ENCODE measurements at regions not wholly inside any gene's neighbourhood (a gene's known extent, or its start where the extent isn't known, plus 50 kb on each side); places are given as distances from the start of the nearest gene placed in this dataset.
"Not testable (repeated sequence)": the region's sequence is repeated elsewhere in the genome, so short reads cannot be mapped to it uniquely, and the experiment has no call there.

GRCh38 chr4:115274545-115274944, 161.1 kb upstream of the NDST4 start:
- DNase-seq (ENCODE audit: low spot score), result no peak

DNA sequence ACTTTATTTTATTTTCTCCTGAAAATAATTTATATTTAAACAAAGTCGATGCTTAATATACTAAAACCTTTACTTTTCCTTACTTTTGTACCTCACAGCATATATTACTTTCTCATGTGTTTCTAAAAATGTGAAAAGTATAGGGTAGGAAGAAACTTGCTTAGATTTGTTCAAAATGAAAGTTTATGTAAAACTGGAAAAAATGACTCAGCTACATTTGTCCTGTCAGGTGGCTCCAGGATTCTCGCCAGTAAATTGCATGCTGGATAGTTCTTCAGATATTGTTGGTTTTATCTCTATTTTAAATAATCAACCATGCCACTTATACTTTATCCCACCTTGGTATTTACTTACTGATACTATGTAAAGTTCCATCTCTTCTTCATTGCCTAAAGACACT, 159.2 kb upstream of the NDST4 start:
- no peak for DNase-seq (ENCODE audit: low spot score)

DNA sequence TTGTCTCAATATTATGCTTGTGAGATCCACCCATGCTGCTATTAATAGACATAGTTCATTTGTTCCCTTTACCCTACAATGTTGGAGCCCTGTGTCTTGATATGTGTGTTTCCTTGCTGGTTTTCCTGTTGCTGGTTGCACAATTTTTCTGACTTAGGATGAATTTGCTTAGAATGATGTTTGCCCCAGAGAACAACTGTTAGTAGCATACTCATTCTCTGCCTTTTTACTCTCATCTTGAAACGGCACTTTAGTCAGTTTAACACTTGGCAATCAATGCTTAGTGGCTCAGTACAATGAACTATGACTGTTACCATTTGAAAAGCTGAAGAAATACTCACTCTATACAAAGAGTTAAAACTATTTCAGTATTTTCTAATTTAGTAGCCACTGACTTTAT, 158.8 kb upstream of the NDST4 start:
- no peak for DNase-seq (ENCODE audit: low spot score)

- DNase-seq (ENCODE audit: low spot score), result no peak
Observed at GRCh38 chr4:115260195-115260594, 146.8 kb upstream of the NDST4 start.

GRCh38 chr4:115259642-115260041, 146.2 kb upstream of the NDST4 start:
- no peak for DNase-seq (ENCODE audit: low spot score)

GRCh38 chr4:115249808-115250207, 136.4 kb upstream of the NDST4 start:
- DNase-seq (ENCODE audit: low spot score), result no peak

DNA sequence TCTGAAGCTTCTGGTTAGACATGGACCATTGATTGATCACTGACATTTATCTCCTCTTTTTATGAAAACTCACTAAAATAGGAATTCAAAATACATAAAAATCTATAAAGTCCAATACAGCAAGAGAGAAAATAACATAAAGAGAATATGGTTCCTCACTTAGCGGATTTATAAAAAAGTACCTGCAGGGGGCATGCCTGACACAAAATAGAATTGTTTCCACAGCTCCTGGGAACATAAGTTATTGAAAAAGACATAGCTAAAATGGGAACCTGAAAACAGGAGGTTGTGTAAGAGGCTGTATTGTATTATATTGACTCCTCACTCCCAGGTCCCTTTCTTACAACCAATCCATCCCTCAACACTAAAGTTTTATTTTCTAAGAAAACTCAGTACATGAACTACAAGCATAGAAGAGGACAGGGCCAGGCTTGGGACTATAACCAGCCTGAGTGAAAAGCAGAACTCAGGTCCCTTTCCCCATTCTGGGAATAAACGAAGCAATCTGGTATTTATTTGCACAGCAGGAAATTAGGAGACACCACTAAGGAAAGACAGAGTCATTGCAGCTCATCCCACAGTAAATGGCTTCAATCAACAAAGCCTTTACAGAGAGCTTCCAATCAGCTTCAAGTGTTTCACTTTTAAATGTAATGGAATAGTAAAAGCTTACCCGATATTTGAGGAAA, 121.1 kb upstream of the NDST4 start:
- no peak for DNase-seq (ENCODE audit: low spot score)

DNA sequence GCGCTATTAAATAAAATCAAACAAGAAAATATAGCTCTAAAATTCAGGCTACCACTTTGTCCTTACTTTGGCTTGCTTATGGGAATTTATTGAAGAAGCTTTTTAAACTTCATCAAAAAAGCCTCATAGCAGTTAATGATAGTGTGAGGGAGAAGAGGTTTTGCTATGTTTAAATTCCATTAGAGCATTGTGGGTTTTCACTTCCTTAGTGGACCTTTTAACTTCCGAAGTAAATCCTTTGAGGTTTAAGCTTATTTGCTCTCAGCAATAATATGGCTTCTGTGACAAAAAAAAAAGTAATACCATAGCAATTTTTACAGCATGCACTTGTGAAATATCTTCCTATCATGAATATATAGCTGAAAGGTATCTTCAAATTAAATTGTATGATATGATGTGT, 120.2 kb upstream of the NDST4 start:
- no peak for DNase-seq (ENCODE audit: low spot score)

GRCh38 chr4:115229873-115230272, 116.5 kb upstream of the NDST4 start:
- DNase-seq (ENCODE audit: low spot score), result no peak

- no peak for DNase-seq (ENCODE audit: low spot score)
Observed at GRCh38 chr4:115228851-115229250, 115.4 kb upstream of the NDST4 start.

DNA sequence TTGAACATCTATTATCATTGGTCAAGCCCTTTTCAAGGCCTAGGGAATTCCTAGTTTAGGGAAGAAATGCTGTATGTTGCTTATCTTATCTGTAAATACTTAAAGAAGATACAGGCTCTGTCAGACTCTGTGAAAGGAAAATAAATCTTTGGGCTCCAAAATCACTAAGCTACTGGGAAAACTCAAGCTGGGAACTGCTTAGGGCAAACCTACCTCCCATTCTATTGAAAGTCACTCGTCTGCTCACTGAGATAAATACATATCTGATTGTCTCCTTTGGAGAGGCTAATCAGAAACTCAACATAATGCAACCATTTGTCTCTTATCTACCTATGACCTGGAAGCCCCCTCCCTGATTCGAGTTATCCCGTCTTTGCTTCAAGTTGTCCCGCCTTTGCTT, 108.6 kb upstream of the NDST4 start:
- no peak for DNase-seq (ENCODE audit: low spot score)

DNA sequence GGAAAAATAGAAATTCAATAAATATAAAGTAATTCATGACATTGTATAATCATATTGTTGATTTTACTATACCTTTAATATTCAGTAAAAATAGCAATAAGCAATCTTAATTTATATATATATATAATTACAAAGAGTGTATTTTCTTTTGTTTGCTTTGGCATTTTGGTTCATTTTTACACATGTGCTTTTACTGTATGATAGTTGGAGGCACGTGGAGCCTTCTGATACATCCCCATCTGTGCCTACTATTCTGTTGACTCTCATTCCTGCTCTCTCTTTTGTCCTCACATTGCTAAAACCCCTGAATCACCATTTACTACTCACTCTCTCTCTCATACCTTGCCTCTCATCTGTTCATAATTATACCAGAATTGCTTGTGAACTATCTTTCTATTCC, 106.4 kb upstream of the NDST4 start:
- DNase-seq (ENCODE audit: low spot score), result no peak

- DNase-seq (ENCODE audit: low spot score), result no peak
Observed at GRCh38 chr4:115219315-115219860, 106.0 kb upstream of the NDST4 start.

- no peak for DNase-seq (ENCODE audit: low spot score)
Observed at GRCh38 chr4:115215935-115216334, 102.5 kb upstream of the NDST4 start.

GRCh38 chr4:115213716-115214115, 100.3 kb upstream of the NDST4 start:
- no peak for DNase-seq (ENCODE audit: low spot score)

- no peak for DNase-seq (ENCODE audit: low spot score)
Observed at GRCh38 chr4:115201042-115201330, 87.6 kb upstream of the NDST4 start.

DNA sequence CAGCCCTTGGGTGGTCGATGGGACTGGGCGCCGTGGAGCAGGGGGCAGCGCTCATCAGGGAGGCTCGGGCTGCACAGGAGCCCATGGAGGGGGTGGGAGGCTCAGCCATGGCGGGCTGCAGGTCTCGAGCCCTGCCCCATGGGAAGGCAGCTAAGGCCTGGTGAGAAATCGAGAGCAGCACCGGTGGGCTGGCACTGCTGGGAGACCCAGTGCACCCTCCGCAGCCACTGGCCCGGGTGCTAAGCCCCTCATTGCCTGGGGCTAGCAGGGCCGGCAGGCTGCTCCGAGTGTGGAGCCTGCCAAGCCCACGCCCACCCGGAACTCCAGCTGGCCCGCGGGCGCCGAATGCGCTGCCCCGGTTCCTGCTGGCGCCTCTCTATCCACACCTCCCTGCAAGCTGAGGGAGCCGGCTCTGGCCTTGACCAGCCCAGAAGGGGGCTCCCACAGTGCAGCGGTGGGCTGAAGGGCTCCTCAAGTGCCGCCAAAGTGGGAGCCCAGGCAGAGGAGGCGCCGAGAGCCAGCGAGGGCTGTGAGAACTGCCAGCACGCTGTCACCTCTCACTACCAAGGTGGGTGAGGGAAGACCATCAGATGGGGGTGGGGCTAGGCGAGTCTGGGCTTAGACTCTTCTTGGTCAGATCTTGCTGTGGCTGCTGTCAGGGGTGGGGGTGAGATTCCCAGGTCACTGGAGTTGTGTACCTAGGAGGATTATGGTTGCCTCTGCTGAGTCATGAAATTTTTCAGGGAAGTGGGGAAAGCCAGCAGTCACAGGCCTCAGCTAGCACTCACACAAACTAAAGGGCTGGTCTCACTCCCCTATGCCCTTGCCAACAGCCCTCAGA, 87.0 kb upstream of the NDST4 start:
- DNase-seq (ENCODE audit: low spot score), result peak; percentile 75

DNA sequence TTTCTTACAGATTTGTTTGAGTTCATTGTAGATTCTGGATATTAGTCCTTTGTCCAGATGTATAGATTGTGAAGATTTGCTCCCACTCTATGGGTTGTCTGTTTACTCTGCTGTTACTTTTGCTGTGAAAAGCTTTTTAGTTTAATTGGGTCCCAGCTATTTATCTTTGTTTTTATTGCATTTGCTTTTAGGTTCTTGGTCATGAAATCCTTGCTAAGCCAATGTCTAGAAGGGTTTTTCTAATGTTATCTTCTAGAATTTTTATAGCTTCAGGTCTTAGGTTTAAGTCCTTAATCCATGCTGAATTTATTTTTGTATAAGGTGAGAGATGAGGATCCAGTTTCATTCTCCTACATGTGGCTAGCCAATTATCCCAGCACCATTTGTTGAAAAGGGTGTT, 81.2 kb upstream of the NDST4 start:
- DNase-seq (ENCODE audit: low spot score), result not testable (repeated sequence)

DNA sequence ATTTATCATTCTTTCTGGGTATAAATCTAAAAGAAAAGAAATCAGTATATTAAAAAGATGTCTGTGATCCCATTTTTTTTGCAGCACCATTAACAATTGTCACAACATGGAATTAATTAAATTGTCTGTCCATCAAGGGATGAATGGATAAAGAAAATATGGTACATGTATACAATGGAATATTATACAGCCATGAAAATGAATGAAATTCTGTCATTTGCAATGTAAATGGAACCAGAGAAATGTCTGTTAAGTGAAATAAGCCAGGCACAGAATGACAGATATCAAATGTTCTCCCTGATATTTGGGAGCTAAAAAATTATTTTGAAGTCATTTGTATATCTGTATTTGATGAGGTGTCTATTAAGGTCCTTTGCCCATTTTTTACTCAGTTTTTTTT, 77.1 kb upstream of the NDST4 start:
- no peak for DNase-seq (ENCODE audit: low spot score)

DNA sequence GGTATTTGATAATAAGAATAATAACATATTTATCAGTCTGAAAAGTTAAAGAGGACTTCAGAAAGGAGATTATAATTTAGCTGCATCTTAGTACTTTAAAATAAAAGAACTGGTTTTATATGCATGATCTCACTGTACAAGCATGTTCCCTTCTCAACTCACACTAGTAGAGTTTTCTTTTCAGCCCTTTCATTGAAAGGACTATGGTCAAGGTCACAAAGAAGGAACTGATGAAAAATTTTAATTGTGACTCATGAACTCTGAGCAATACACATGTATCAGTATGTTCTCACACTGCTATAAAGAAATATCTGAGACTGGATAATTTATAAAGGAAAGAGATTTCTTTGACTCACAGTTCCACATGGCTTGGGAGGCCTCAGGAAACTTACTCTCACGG, 73.7 kb upstream of the NDST4 start:
- DNase-seq (ENCODE audit: low spot score), result no peak

DNA sequence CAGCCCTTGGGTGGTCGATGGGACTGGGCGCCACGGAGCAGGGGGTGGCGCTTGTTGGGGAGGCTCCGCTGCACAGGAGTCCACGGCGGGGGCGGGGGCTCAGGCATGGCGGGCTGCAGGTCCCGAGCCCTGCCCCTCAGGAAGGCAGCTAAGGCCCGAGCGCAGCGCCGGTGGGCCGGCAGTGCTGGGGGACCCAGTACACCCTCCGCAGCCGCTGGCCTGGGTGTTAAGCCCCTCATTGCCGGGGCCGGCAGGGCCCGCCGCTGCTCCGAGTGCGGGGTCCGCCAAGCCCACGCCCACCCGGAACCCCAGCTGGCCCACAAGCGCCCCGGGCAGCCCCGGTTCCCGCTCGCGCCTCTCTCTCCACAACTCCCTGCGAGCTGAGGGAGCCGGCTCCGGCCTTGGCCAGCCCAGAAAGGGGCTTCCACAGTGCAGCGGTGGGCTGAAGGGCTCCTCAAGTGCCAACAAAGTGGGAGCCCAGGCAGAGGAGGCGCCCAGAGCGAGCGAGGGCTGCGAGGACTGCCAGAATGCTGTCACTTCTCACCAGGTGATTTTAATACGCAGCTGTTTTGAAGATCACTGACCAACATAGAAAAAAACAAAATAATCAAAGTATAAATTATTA, 66.1 kb upstream of the NDST4 start:
- not testable (repeated sequence) for DNase-seq (ENCODE audit: low spot score)

DNA sequence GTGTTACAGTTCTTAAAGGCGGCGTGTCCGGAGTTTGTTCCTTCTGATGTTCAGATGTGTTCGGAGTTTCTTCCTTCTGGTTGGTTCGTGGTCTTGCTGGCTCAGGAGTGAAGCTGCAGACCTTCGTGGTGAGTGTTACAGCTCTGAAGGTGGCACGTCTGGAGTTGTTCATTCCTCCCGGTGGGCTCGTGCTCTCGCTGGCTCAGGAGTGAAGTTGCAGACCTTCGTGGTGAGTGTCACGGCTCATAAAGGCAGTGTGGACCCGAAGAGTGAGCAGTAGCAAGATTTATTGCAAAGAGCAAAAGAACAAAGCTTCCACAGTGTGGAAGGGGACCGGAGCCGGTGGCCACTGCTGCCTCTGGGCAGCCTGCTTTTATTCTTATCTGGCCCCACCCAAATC, 65.3 kb upstream of the NDST4 start:
- not testable (repeated sequence) for DNase-seq (ENCODE audit: low spot score)
